ENCODE measurements at regions not wholly inside any gene's neighbourhood (a gene's known extent, or its start where the extent isn't known, plus 50 kb on each side); places are given as distances from the start of the nearest gene placed in this dataset.
"Not testable (repeated sequence)": the region's sequence is repeated elsewhere in the genome, so short reads cannot be mapped to it uniquely, and the experiment has no call there.

- DNase-seq = no peak
Measured at GRCh38 chr18:46179306-46179705, 75.1 kb downstream of the HAUS1 start.

GRCh38 chr18:46182633-46183358 is 78.6 kb downstream of the HAUS1 start:
- no peak for DNase-seq

DNA sequence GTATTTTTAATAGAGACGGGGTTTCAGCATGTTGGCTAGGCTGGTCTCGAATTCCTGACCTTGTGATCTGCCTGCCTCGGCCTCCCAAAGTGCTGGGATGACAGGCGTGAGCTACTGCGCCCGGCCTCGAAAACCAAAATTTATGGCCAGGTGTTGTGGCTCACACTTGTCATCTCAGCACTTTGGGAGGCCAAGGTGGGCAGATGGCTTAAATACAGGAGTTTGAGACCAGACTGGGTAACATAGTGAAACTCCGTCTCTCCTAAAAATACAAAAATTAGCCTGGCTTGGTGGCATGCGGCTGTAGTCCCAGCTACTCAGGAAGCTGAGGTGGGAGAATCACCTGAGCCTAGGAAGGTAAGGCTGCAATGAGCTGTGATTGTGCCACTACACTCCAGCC is 80.1 kb downstream of the HAUS1 start:
- DNase-seq = not testable (repeated sequence)

- no peak for DNase-seq
Measured at GRCh38 chr18:46184727-46185126, 80.5 kb downstream of the HAUS1 start.

DNA sequence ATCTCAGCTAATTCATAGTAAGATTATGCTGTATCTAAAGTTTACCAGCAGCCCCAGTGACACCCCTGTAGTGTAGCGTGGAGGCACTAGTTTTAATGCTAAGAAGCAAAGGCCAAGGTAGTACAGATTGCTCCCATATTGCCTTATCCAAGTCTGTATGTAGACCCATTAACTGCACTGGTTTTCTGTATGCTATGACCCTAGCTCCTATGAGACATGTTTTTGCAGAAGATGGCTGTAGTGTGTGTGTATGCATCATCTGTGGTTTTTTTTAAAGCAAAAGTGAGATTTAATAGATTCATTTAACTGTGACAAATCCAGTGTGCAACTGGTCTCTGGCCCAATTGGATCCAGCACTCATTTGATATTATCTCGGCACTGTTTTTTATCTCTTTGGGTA is 86.5 kb downstream of the HAUS1 start:
- DNase-seq = no peak

GRCh38 chr18:46196627-46197243 is 92.5 kb downstream of the HAUS1 start:
- no peak for DNase-seq

- DNase-seq = no peak
Measured at GRCh38 chr18:46199515-46200147, 95.4 kb downstream of the HAUS1 start.

GRCh38 chr18:46200178-46201055 is 96.2 kb downstream of the HAUS1 start:
- DNase-seq = not testable (repeated sequence)

- DNase-seq = no peak
Measured at GRCh38 chr18:46204143-46204542, 100.0 kb downstream of the HAUS1 start.

DNA sequence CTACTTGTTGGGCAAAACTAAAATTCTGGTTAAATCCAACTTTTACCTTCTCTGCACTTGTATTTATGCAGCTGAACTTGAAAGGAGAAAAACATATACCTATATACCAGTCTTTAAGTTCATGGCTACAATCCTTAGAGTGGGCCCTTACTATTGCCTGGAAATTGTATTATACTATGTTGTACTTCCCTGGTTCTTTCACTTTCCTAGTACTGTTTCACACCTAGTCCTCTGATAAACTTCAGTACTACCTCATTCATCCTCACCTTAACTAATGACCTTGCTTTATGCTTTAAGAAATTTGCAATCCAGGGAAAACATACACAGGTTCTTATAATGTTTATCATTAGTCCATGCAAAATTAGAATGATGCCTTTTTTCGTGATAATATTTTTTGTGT is 103.8 kb downstream of the HAUS1 start:
- DNase-seq = no peak

GRCh38 chr18:46209161-46209560 is 105.0 kb downstream of the HAUS1 start:
- DNase-seq = no peak

DNA sequence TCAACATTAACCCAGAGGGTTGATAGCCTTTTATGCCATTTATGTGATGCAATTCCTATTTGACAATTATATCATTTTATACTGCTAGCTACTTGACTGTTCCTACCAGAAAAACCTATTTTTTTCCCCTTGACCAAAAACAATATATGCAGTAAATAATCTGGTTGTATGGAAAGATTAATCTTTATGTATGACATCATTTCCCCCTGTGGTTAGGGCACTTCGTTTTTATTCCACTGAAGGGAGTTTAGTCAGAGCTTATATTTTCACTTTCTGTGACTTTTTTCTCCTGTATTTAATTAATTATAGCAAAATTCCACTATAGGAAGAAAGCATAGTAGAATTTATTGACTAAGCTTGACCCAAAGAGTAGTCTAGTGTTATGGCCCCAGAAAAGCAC is 107.6 kb downstream of the HAUS1 start:
- no peak for DNase-seq

DNA sequence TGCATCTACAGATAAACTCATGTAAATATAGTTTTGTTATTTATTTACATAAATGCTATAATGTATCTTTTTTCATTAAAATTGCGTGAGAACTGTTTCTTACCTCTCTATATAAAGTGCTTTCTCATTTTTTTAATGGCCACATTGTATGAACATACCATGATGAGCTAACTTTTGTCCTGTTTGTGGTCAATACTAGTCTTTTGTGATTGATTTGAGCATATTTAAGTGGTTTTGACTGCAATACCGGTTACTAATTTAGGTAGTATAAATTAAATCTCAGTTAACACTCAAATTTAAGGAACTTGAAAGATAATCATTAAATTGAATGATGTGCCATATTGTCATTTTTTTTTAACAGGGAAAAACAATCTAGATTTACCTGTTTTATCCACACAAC is 108.2 kb downstream of the HAUS1 start:
- no peak for DNase-seq

DNA sequence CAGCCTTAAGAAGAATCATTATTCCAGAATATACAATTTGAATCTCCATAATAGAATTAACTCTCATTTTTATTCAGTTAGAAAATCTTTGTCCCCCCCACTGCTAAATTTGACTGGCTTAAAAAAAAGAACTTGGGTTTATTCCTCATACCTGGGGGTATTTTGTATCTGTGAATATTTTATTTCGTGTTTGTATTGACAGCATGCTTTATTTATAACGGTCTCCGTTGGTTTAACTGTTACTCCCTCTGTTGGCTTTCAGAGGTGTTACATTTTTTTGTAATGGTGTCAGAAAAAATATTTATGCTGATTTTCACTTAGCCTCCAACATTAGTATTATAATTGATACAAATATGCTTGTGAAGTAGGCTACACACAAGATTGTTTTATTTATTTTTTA is 109.1 kb downstream of the HAUS1 start:
- DNase-seq = no peak

GRCh38 chr18:46214435-46214834 is 110.2 kb downstream of the HAUS1 start:
- DNase-seq = no peak

GRCh38 chr18:46215902-46216723 is 111.9 kb downstream of the HAUS1 start:
- no peak for DNase-seq

DNA sequence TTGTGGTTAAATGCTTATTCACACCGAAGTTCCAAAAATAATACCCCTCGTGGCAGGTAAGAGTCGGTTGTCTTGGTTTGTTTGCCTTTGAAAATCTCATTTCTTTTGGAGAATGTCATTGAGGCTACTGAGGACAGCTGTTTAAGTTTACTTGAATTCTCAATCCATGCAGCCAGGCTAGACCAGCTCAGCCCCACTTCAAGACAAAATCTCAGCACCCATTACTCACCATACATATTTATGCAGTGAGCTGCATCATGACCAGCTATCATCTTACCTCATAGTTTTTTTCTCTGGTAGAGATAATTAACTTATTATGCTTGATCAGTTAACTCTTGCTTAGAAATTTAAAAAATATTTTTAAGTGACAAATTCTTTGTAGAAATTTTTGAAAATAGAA is 115.9 kb downstream of the HAUS1 start:
- DNase-seq = no peak

DNA sequence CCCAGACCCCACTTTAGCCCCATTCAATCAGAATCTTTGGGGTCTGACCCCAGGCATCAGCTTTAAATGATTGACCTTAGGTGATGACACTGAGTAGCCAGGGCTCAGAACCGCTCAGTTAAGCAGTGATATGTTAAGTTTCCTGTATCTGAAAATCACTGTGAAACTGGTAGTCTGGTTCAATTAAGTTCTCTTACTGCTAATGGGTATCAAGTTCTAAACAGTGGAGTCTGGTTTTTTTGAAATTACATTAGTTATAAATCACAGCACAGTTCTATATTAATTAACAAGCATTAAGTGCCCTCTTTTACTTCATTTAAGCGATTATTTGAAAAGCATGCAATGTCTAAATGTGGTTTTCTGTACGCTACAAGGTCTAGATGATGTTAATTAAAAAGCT is 117.9 kb downstream of the HAUS1 start:
- DNase-seq = no peak

- DNase-seq = no peak
Measured at GRCh38 chr18:46222710-46223360, 118.7 kb downstream of the HAUS1 start.

DNA sequence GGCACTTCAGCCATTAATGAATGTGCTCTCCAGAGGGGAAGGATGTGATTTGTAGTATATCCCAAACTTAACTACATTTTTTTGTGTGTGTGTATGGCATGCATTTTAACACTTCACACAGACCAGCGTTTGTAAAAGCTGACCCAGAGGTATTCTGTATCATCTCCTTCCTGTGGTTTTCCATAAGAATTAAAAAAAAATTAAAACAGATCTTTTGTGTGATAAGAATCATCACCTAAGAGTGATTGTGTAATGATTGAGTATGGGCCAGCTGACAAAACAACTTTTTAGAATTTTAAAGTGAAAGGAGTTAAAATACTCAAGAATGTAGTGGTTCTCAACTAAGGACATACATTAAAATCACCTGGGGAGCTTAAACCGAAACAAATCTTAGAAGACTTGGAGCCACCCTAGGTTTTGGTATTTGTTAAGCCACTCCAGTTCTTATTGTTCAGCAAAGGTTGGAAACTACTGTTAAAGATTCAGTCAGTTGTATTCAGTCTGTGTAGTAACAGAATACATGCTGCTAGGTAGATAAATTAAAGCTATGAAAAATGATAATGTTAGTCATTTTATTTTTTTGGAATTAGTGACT is 120.1 kb downstream of the HAUS1 start:
- no peak for DNase-seq

GRCh38 chr18:46226461-46226860 is 122.3 kb downstream of the HAUS1 start:
- DNase-seq = no peak
